MCF 10A (cell line): ENCODE measurements at regions not wholly inside any gene's neighbourhood (a gene's known extent, or its start where the extent isn't known, plus 50 kb on each side); places are given as distances from the start of the nearest gene placed in this dataset.

Experiments used
- BruUV-seq: library from RNA; stranded (reverse); fragments of 400-500 nt; replicated peaks from 2 replicates; lab custom pipeline; 2021; lab: Mats Ljungman, UMichigan
- CTCF ChIA-PET: fragments of 300-600 bp; sonication (Branson Sonifier 250); formaldehyde crosslinking; extraction: SDS; loops from one replicate; lab custom pipeline; 2021; ENCODE audit warnings: antibody characterized with exemption, inconsistent platforms; lab: Yijun Ruan, JAX
- POLR2A ChIA-PET: fragments of 300-600, 350-650 bp; sonication (Branson Sonifier 250); formaldehyde crosslinking; extraction: SDS; loops from one replicate; lab custom pipeline; 2020; ENCODE audit warnings: antibody characterized with exemption, inconsistent platforms; lab: Yijun Ruan, JAX
- DNase-seq: peaks from one replicate; pipeline ENCODE4 v3.0.0-alpha.2; 2018; ENCODE audit not compliant: unreplicated experiment
- H3K27ac Mint-ChIP-seq: one replicate; pipeline ENCODE4 v1.8.0; 2022; ENCODE audit warnings: mild to moderate bottlenecking, low read depth, mixed read lengths; ENCODE audit not compliant: unreplicated experiment
- H3K27me3 Mint-ChIP-seq: one replicate; pipeline ENCODE4 v1.8.0; 2022; ENCODE audit warnings: mixed read lengths; ENCODE audit not compliant: insufficient read depth, unreplicated experiment
- H3K36me3 Mint-ChIP-seq: one replicate; pipeline ENCODE4 v1.8.0; 2022; ENCODE audit warnings: mild to moderate bottlenecking, moderate library complexity, mixed read lengths; ENCODE audit not compliant: insufficient read depth, unreplicated experiment
- H3K4me1 Mint-ChIP-seq: one replicate; pipeline ENCODE4 v1.8.0; 2022; ENCODE audit warnings: mixed read lengths; ENCODE audit not compliant: insufficient read depth, unreplicated experiment
- H3K4me3 Mint-ChIP-seq: one replicate; pipeline ENCODE4 v1.8.0; 2022; ENCODE audit warnings: mild to moderate bottlenecking, moderate library complexity, mixed read lengths; ENCODE audit not compliant: unreplicated experiment
- H3K9me3 Mint-ChIP-seq: one replicate; pipeline ENCODE4 v1.8.0; 2022; ENCODE audit warnings: mixed read lengths; ENCODE audit not compliant: unreplicated experiment
- intact Hi-C: fragments of 100-400 bp; cut with micrococcal nuclease; formaldehyde crosslinking; loops from 2 replicates; pipeline ENCODE4 v1.14.1; 2022
- TF ChIP-seq, protein P1 (sequence below): fragments of 200-600 bp; IDR thresholded peaks from one replicate; pipeline ENCODE4 v1.8.0; 2022; ENCODE audit warnings: antibody characterized with exemption, mild to moderate bottlenecking; ENCODE audit not compliant: unreplicated experiment

DNA sequence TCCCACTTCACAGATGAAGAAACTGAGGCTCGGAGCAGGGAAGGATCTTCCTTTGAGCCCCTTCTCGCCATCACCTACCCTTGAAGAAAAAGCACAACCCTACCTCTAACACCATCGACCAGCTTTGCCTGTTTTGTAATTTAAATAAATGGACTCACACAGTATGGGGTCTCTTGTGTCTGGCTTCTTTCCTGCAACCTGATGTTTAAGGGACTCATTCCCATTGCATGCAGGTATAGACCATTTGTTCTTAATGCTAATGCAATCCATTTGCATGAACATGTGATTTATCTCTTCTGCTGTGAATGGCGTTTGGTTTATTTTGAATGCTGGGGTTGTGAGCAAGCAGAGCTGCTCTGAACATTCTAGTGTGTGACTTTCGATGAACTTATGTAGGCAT, 150.8 kb upstream of the FOXF1 start:
- H3K27ac Mint-ChIP-seq: no peak overlapping the region
- no peaks in the 10 kb centered on the region for H3K27me3 Mint-ChIP-seq
- DNase-seq: no peak
- H3K9me3 Mint-ChIP-seq: peaks cover 10% of the 10 kb centered on the region
- intact Hi-C loops: no loop called here
- BruUV-seq: no TSS peak
- ChIA-PET POLR2A (interaction anchor here (1.6 kb wide), 1 partner anchor 31 kb away, joined by 4 read pairs; no protein-coding TSS in a partner anchor), CTCF (interaction anchor here (1.2 kb wide), 1 partner anchor 12 kb away, joined by 3 read pairs; no protein-coding TSS in a partner anchor)
- TF ChIP-seq, protein P1, sequence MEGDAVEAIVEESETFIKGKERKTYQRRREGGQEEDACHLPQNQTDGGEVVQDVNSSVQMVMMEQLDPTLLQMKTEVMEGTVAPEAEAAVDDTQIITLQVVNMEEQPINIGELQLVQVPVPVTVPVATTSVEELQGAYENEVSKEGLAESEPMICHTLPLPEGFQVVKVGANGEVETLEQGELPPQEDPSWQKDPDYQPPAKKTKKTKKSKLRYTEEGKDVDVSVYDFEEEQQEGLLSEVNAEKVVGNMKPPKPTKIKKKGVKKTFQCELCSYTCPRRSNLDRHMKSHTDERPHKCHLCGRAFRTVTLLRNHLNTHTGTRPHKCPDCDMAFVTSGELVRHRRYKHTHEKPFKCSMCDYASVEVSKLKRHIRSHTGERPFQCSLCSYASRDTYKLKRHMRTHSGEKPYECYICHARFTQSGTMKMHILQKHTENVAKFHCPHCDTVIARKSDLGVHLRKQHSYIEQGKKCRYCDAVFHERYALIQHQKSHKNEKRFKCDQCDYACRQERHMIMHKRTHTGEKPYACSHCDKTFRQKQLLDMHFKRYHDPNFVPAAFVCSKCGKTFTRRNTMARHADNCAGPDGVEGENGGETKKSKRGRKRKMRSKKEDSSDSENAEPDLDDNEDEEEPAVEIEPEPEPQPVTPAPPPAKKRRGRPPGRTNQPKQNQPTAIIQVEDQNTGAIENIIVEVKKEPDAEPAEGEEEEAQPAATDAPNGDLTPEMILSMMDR: no peak
- H3K4me3 Mint-ChIP-seq: no peak overlapping the region
- no peaks in the 10 kb centered on the region for H3K36me3 Mint-ChIP-seq
- peaks cover 22% of the 10 kb centered on the region for H3K4me1 Mint-ChIP-seq

DNA sequence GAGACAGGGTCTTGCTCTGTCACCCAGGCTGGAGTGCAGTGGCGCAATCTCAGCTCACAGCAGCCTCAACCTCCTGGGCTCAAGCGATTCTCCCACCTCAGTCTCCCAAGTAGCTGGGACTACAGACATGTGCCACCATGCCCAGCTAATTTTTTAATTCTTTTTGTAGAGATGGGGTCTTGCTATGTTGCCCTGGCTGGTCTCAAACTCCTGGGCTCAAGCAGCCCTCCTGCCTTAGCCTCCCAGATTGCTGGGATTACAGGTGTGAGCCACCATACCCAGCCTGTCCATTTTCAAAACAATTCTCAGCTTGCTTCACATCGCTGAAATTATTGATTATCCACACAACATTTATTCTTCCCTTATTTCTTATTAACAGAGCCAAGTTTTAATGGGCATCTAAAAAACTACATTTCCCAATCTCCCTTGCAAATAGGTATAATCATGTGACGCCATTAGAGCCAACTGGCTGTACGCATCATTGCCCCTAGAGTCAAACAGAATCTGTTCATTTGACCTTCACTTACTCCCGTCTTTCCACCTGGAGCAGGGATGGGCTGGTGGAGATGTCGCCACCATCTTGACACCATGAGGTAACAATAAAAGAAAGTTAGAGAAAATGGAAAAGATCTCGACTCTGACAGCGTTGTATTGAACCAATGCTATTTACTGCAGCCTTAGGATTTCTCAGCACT, 148.0 kb upstream of the FOXF1 start:
- Mint-ChIP-seq H3K4me3 (no peak overlapping the region), H3K36me3 (no peaks in the 10 kb centered on the region), H3K27me3 (no peaks in the 10 kb centered on the region), H3K27ac (peak overlapping the region; percentile 75), H3K4me1 (peaks cover 16% of the 10 kb centered on the region), H3K9me3 (no peaks in the 10 kb centered on the region)
- TF ChIP-seq, protein P1: no peak
- ChIA-PET POLR2A (no interaction called here), CTCF (no interaction called here)
- intact Hi-C loops: no loop called here
- no TSS peak for BruUV-seq
- peak; percentile 21 for DNase-seq

DNA sequence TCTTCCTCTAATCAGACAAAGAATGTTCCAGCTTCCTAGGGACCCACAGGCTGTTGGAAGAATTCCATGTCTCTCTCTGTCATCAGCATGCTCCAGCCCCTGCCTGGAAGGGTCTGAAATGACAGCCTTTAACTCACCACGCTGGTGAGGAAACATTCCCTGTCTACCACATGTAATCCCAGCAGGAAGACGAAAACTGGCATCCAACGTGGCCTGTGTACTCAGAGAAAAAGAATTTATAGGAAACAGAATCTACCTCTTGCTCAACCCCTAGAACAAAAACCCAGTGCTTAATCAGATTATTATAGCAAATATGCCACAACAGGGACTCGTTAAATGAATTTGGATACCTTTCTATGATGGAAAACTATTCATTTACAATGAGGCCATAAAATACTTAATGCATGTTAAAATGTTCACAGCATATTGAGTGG, 147.3 kb upstream of the FOXF1 start:
- peak; percentile 90 for DNase-seq
- no peaks in the 10 kb centered on the region for H3K36me3 Mint-ChIP-seq
- H3K9me3 Mint-ChIP-seq: no peaks in the 10 kb centered on the region
- peak overlapping the region; percentile 75 for H3K27ac Mint-ChIP-seq
- H3K27me3 Mint-ChIP-seq: no peaks in the 10 kb centered on the region
- H3K4me3 Mint-ChIP-seq: no peak overlapping the region
- H3K4me1 Mint-ChIP-seq: peaks cover 16% of the 10 kb centered on the region
- intact Hi-C loops: no loop called here
- TF ChIP-seq, protein P1: no peak
- CTCF ChIA-PET: no interaction called here
- POLR2A ChIA-PET: no interaction called here
- BruUV-seq: no TSS peak

DNA sequence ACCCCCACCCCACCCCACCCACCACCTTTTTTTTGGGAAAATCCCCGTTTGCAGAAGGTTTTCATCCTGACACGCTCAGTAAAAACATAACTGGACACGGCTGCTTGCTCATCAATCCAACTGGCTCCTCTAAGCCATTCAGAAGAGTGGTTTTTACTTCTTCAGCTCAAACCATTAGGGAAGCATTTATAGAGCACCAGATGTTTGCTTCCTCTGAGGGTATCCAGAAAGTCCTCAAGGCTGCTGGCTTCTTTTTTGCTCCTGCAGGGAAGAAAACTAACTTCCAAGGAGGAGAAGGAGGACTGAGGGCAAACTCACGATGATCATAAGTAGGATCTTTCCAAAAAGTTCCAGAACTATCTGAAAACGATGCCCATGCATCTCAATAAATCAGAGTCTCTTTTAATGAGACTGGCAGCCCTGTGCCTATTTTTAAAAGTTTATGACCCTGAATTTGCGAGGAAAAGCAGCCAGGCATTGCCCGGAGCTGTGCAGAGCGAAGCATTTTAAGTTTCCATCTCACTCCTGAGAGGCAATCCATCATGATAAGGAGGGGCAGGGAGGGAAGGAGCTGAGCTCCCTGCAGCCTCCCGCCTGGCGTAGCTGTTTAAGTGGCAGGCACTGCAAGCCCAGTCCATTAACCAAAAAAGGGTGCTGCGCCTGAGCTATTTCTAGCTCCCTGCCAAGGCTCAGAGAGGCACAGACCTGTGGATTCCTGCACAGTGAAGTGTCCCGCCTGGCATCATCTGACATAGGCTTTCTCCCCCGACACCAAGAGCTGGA, 146.3 kb upstream of the FOXF1 start:
- no peak overlapping the region for H3K4me3 Mint-ChIP-seq
- H3K27me3 Mint-ChIP-seq: no peaks in the 10 kb centered on the region
- H3K4me1 Mint-ChIP-seq: peaks cover 16% of the 10 kb centered on the region
- ChIA-PET POLR2A (no interaction called here), CTCF (interaction anchor here (0.5 kb wide), 1 partner anchor 166 kb away, joined by 3 read pairs; no protein-coding TSS in a partner anchor)
- intact Hi-C loops: no loop called here
- no peak for DNase-seq
- BruUV-seq: no TSS peak
- TF ChIP-seq, protein P1: no peak
- H3K36me3 Mint-ChIP-seq: no peaks in the 10 kb centered on the region
- no peaks in the 10 kb centered on the region for H3K9me3 Mint-ChIP-seq
- H3K27ac Mint-ChIP-seq: no peak overlapping the region
